SK-N-SH treated with all-trans-retinoic acid at 6 μM for 48 hours (cell line): ENCODE measurements at regions not wholly inside any gene's neighbourhood (a gene's known extent, or its start where the extent isn't known, plus 50 kb on each side); places are given as distances from the start of the nearest gene placed in this dataset.
"Not testable (repeated sequence)": the region's sequence is repeated elsewhere in the genome, so short reads cannot be mapped to it uniquely, and the experiment has no call there.

Source experiments
- ATAC-seq: fragments of 200-7000 bp; cut with Tn5 transposase; 3 replicates; pipeline ENCODE4 v1.9.1; 2020; ENCODE audit warnings: mild to moderate bottlenecking, moderate library complexity
- ARNTL ChIP-seq: fragments of 450-650 bp; formaldehyde crosslinking; IDR thresholded peaks from 2 replicates; pipeline ENCODE4 v1.5.0; 2020; ENCODE audit warnings: low read depth, mild to moderate bottlenecking, moderate library complexity, borderline replicate concordance
- BACH2 ChIP-seq: fragments of 250-450 bp; sonication (Bioruptor Pico); IDR thresholded peaks from 2 replicates; pipeline ENCODE4 v1.9.0; 2021; ENCODE audit warnings: mild to moderate bottlenecking, borderline replicate concordance
- CSDC2 ChIP-seq: fragments of 250-450 bp; sonication (Bioruptor Pico); IDR thresholded peaks from 2 replicates; pipeline ENCODE4 v1.5.0; 2020; ENCODE audit warnings: mild to moderate bottlenecking, moderate library complexity
- ESRRG ChIP-seq: fragments of 250-450 bp; sonication (Bioruptor Pico); IDR thresholded peaks from 2 replicates; pipeline ENCODE4 v1.6.1; 2021; ENCODE audit warnings: mild to moderate bottlenecking
- GLIS3 ChIP-seq: fragments of 250-450 bp; sonication (Bioruptor Pico); IDR thresholded peaks from 2 replicates; pipeline ENCODE4 v1.5.0; 2020; ENCODE audit warnings: mild to moderate bottlenecking, moderate library complexity
- RARB ChIP-seq: fragments of 250-450 bp; sonication (Bioruptor Pico); IDR thresholded peaks from 2 replicates; pipeline ENCODE4 v1.8.0; 2021; ENCODE audit warnings: mild to moderate bottlenecking, moderate library complexity
- SNAI2 ChIP-seq: fragments of 250-450 bp; sonication (Bioruptor Pico); IDR thresholded peaks from 2 replicates; pipeline ENCODE4 v1.5.0; 2020; ENCODE audit warnings: mild to moderate bottlenecking, moderate library complexity
- TCF4 ChIP-seq: fragments of 250-450 bp; sonication (Bioruptor Pico); IDR thresholded peaks from 2 replicates; pipeline ENCODE4 v1.8.0; 2021; ENCODE audit warnings: mild to moderate bottlenecking, moderate library complexity, borderline replicate concordance
- ZFP3 ChIP-seq: fragments of 250-450 bp; sonication (Bioruptor Pico); IDR thresholded peaks from 2 replicates; pipeline ENCODE4 v1.5.0; 2020; ENCODE audit warnings: mild to moderate bottlenecking, moderate library complexity
- ZFP30 ChIP-seq: fragments of 450-650 bp; formaldehyde crosslinking; IDR thresholded peaks from 2 replicates; pipeline ENCODE4 v1.5.0; 2022; ENCODE audit warnings: mild to moderate bottlenecking, moderate library complexity
- ZNF565 ChIP-seq: fragments of 450-650 bp; formaldehyde crosslinking; conservative IDR thresholded peaks from 2 replicates; pipeline ENCODE4 v1.5.0; 2020; ENCODE audit warnings: low read depth, mild to moderate bottlenecking, moderate library complexity
- ZNF70 ChIP-seq: fragments of 450-650 bp; formaldehyde crosslinking; IDR thresholded peaks from 2 replicates; pipeline ENCODE4 v1.5.0; 2020; ENCODE audit warnings: mild to moderate bottlenecking, moderate library complexity
- ZNF8 ChIP-seq: fragments of 450-650 bp; formaldehyde crosslinking; IDR thresholded peaks from 2 replicates; pipeline ENCODE4 v1.5.0; 2020; ENCODE audit warnings: mild to moderate bottlenecking, moderate library complexity
- TF ChIP-seq, protein P1 (sequence below): fragments of 250-450 bp; sonication (Bioruptor Pico); IDR thresholded peaks from 2 replicates; pipeline ENCODE4 v1.5.1; 2020; ENCODE audit warnings: low read depth, mild to moderate bottlenecking, moderate library complexity
- TF ChIP-seq, protein P2 (sequence below): fragments of 250-450 bp; sonication (Bioruptor Pico); IDR thresholded peaks from 2 replicates; pipeline ENCODE4 v1.5.0; 2020; ENCODE audit warnings: mild to moderate bottlenecking, moderate library complexity
- TF ChIP-seq, protein P3 (sequence below): fragments of 250-450 bp; sonication (Bioruptor Pico); IDR thresholded peaks from 2 replicates; pipeline ENCODE4 v1.8.0; 2021; ENCODE audit warnings: low read depth, mild to moderate bottlenecking, moderate library complexity, borderline replicate concordance

DNA sequence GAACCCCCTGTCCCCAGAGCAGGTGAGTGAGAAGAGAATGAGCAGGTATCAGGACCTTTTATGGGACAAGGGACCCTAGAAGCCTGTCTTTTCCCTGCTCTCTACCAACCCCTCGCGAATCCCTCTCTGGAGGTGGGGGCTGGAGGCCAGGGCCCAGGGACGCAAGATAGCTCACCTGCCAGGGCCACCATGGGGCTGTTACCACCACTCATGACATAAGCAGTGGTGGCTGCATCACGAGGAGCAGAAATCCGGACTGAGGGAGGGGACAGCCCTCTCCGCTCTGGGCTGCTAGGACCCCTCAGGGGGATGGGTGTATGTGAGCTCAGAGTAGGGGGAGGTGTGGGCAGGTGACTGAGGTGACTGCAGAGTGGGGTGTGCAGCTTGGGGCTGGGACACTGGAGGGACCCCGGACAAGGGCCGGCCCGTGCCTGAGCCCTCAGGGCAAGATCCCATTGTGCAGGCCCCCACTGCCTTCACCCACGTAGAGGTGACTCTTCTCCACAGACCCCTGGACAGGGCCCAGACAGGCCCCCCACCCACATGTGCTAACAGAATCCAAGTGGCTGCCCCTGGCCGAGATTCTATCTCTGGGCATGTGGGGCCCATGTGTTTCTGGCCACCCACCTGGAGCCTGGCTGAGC, 190.6 kb downstream of the TBC1D2B start:
- TF ChIP-seq ZNF70 (CRISPR knock-in tag) (peak; percentile 94), ZFP30 (CRISPR knock-in tag) (no peak), ESRRG (no peak)
- ATAC-seq: no peak

DNA sequence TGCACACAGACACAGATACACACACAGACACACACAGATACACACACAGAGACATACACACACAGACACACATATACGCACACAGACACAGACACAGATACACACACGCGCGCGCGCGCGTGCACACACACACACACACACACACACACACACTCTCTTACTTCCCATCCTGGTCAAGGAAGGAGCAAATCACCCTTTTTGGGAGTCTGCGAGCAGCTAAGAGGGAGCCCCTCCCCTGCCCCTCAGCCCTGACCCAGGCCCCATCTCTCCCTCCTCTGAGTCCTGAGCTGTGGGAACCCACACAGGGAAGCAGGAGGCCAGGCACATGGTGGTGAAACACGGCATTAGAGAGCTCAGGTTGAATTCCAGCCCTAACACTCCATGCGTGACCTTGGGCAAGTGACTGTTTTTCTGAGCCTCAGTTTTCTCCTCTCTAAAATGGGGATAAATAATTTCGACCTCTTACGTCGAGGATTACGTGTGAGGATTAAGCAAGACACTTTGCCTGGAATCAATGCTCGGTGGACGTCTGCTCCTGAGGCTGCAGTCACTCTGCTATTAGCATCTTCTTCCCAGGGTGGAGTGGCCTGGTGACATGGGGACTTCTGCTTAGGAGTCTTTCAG, 191.5 kb downstream of the TBC1D2B start:
- ATAC-seq: not testable (repeated sequence)

DNA sequence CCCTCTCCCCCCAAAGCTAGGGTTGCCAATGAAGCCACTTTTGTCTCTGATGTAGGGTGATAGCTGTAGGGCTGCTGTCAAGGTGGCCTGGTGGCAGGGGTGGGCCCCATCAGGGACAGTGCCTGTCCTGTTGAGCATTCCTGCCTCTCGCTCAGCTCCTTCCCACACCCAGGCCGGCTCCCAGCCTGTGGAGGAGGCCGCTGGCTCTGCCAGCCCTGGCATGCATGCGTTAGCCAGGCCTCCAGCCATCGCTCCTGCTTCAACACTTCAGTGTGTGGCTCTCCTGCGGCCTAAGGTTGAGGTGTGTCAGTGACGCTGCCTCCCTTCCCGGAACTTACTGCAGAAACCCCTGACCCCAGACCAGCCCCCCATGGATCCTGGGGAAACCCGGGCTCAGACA, 194.5 kb downstream of the TBC1D2B start:
- ATAC-seq: not testable (repeated sequence)

DNA sequence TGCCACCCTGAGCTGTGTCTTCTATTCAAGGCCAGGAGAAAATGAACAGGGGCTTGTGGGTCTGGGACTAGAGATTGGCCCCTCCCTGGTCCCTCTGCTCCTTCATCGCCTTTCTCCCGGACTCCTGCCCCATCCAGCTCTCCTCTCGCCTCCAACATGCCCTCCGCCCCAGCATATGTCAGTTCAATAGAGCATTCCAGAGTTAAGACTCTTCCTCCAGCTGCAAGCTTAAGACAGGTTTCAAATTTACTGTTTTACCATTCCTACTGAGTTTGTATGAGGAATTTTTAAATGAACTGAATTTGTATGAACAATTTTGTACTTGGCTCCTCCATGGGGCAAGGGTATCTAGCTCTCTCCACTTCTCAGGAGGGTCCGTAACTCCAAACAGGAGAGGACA, 195.6 kb downstream of the TBC1D2B start:
- TF ChIP-seq BACH2 (no peak), RARB (CRISPR knock-in tag) (no peak), SNAI2 (CRISPR knock-in tag) (no peak), CSDC2 (CRISPR knock-in tag) (no peak), ZFP30 (CRISPR knock-in tag) (no peak), ZFP3 (CRISPR knock-in tag) (no peak), ZNF565 (no peak), TCF4 (CRISPR knock-in tag) (no peak), ARNTL (CRISPR knock-in tag) (no peak)
- TF ChIP-seq, protein P1, sequence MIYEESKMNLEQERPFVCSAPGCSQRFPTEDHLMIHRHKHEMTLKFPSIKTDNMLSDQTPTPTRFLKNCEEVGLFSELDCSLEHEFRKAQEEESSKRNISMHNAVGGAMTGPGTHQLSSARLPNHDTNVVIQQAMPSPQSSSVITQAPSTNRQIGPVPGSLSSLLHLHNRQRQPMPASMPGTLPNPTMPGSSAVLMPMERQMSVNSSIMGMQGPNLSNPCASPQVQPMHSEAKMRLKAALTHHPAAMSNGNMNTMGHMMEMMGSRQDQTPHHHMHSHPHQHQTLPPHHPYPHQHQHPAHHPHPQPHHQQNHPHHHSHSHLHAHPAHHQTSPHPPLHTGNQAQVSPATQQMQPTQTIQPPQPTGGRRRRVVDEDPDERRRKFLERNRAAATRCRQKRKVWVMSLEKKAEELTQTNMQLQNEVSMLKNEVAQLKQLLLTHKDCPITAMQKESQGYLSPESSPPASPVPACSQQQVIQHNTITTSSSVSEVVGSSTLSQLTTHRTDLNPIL: no peak
- TF ChIP-seq, protein P2, sequence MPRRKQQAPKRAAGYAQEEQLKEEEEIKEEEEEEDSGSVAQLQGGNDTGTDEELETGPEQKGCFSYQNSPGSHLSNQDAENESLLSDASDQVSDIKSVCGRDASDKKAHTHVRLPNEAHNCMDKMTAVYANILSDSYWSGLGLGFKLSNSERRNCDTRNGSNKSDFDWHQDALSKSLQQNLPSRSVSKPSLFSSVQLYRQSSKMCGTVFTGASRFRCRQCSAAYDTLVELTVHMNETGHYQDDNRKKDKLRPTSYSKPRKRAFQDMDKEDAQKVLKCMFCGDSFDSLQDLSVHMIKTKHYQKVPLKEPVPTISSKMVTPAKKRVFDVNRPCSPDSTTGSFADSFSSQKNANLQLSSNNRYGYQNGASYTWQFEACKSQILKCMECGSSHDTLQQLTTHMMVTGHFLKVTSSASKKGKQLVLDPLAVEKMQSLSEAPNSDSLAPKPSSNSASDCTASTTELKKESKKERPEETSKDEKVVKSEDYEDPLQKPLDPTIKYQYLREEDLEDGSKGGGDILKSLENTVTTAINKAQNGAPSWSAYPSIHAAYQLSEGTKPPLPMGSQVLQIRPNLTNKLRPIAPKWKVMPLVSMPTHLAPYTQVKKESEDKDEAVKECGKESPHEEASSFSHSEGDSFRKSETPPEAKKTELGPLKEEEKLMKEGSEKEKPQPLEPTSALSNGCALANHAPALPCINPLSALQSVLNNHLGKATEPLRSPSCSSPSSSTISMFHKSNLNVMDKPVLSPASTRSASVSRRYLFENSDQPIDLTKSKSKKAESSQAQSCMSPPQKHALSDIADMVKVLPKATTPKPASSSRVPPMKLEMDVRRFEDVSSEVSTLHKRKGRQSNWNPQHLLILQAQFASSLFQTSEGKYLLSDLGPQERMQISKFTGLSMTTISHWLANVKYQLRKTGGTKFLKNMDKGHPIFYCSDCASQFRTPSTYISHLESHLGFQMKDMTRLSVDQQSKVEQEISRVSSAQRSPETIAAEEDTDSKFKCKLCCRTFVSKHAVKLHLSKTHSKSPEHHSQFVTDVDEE (CRISPR knock-in tag): no peak
- TF ChIP-seq, protein P3, sequence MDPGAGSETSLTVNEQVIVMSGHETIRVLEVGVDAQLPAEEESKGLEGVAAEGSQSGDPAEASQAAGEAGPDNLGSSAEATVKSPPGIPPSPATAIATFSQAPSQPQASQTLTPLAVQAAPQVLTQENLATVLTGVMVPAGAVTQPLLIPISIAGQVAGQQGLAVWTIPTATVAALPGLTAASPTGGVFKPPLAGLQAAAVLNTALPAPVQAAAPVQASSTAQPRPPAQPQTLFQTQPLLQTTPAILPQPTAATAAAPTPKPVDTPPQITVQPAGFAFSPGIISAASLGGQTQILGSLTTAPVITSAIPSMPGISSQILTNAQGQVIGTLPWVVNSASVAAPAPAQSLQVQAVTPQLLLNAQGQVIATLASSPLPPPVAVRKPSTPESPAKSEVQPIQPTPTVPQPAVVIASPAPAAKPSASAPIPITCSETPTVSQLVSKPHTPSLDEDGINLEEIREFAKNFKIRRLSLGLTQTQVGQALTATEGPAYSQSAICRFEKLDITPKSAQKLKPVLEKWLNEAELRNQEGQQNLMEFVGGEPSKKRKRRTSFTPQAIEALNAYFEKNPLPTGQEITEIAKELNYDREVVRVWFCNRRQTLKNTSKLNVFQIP (CRISPR knock-in tag): no peak
- ATAC-seq: no peak

DNA sequence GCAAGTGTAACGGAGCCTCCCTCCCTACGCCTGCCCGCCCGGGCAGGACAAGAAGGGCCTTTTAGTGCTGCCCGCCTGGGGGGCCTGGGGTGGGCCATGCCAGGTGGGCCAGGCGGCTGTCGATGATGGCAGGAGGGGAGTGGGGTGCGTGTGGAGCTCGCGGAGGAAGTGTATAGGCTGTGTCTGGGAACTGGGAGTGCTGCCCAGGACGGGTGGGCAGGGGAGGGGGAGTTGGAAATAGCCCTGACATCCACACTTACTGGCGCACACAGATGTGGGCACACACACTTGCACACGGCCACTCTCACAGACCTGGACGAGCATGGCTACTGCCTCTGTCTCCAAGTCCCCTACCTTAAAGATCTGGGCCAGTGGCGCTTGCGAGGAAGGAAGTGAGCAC, 196.0 kb downstream of the TBC1D2B start:
- ATAC-seq: not testable (repeated sequence)

DNA sequence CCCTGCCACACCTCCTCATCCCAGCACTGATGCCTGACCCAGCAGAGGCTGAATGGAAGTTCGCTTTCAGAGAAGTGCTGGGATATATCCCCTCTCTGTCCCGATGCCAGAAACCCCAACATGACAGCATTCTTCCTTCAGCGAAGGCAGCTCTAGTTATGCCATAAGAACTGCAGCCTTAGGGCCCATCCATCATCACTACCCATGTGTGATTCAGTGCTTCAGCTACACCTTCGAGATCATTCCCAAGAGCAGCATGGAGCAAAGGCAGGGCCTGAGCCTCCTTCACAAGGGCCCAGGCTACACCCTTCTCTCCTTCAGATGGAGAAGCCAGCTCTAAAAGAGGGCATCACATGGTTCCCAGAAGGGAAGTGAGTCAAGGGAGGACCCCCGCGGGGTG, 198.0 kb downstream of the TBC1D2B start:
- not testable (repeated sequence) for ATAC-seq

DNA sequence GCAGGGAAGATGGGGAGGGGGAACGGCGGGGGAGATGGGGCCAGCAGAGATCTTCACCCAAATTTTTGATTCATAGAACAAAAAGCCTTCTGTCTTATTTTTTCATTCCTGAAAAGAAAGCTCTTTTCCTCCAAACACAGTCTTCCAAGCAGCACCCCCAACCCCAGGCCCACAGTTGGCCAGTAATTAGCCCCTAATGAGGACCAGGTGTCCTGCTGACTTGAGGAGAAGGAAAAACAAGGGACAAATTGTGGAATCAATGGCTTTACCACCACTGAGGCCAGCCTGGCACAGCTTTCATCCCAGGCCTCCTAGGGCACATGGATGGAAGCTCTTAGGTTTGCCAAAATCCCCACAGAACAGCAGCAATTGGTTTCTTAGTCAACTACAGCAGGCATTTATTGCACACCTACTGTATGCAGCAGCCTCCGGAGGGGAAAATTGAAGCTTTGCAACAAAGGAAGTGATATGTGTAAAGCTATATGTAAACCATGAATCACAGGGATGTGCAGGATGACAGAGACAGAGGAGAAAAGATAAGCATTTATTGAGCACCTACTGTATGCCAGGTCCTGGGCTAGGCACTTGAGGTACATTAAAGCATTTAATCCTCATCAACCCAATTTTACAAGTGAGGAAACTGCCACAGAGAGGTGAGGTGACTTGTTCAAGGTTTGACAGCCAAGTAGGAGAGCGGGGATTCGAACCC, 199.5 kb downstream of the TBC1D2B start:
- TF ChIP-seq, protein P2 (CRISPR knock-in tag): 0 out of 2 replicates have a peak, but pooled peaks have one; percentile 18
- TF ChIP-seq TCF4 (CRISPR knock-in tag) (peak; percentile 67; the same call in 1 of the 2 replicates), GLIS3 (CRISPR knock-in tag) (no peak), CSDC2 (CRISPR knock-in tag) (no peak), ZNF8 (no peak), ZFP30 (CRISPR knock-in tag) (no peak), ZNF70 (CRISPR knock-in tag) (peak; percentile 71; the same call in 1 of the 2 replicates), SNAI2 (CRISPR knock-in tag) (no peak)
- no peak for ATAC-seq

DNA sequence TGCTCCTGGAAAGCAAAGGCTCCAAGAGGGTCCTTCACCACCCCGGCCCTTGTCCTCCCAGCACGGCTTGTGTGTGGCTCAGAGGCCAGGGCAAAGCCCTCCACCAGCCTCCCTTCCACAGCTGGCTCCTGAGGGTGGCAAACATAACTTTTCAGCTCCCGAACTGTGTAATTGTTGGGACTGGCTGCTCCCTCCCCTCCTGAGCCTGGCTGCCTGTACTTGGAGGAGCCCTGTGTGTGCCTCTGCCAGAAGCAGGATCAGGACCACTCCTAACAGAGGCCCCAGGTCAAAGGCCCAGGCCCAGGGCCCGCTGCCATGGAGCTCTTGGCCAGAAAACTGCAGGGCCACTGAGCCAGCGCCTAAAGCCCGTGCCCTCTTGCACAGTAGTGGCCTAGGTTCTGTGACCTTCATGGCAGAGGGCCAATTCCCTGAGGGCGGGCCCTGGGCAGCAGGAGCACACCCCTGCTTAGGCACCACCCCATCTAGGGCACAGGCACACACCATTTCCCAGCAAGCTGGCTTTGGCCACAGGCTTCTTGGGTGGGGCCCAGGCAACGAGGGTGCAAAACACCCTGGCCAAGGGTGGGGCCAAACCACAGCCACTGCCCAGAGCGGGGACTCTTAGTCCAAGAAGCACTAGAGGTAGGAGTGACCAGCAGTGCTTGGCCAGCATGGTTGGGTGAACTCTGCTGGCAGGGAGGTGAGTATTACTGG, 201.2 kb downstream of the TBC1D2B start:
- ATAC-seq: not testable (repeated sequence)

DNA sequence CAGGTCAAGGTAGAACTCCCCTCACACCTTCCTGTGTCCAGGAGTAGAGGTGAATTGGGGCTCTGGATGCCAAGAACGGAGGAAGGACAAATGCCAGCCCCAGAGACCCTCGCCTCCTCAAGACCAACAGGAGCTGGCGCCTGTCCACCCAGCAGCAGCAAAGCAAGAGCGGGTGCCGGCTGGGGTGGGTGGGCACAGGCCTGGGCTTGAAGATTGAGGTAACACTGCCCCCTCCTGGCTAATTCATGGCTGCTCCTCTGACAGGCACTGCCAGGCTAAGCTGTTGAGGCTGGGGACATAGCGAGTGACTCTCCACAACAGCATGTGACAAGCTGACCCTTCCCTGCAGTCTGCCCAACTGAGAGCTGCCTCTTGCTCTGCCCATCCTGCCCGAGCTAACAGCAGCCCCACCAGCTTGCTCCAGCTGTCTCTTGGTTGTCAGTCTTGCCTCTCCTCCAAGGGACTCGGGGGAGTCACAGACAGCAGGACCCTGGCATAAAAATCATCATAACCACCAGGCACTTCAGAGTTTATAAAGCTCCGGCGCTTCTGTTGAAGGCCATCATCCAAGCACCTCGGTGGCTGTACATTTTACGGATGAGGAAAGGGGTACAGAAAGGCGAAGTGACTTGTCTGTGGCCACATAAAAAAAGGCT, 202.3 kb downstream of the TBC1D2B start:
- ATAC-seq: peak; percentile 85
